Cardiac fibroblast (primary cell): ENCODE measurements at regions not wholly inside any gene's neighbourhood (a gene's known extent, or its start where the extent isn't known, plus 50 kb on each side); places are given as distances from the start of the nearest gene placed in this dataset.
"Not testable (repeated sequence)": the region's sequence is repeated elsewhere in the genome, so short reads cannot be mapped to it uniquely, and the experiment has no call there.

ENCODE experiments used
- DNase-seq, 2 donors: peaks; one replicate each; pipeline versions ENCODE4 v3.0.0 to v3.0.0-alpha.2; 2010; ENCODE audit warnings: low read depth in 2 of 2
- H3K4me3 ChIP-seq, 2 donors: replicated peaks in 1 of 2; 1 replicate in 1 of 2; 2 replicates in 1 of 2; pipeline ENCODE4 v1.5.1; 2011; ENCODE audit warnings: low read depth in 2 of 2, low read length in 2 of 2, mild to moderate bottlenecking in 2 of 2, moderate library complexity in 1 of 2
- CTCF ChIP-seq: IDR thresholded peaks from one replicate; pipeline ENCODE4 v1.5.1; 2011; ENCODE audit warnings: low read depth, mild to moderate bottlenecking, low read length, inconsistent platforms

GRCh38 chr6:170223718-170224693 lies 66.9 kb downstream of the DLL1 start:
- no peak for TF ChIP-seq CTCF
- no peak overlapping the region for H3K4me3 ChIP-seq
- no peak for DNase-seq

- H3K4me3 ChIP-seq = no peak overlapping the region
- DNase-seq = no peak
- TF ChIP-seq CTCF = no peak
These were observed 68.1 kb downstream of the DLL1 start for GRCh38 chr6:170222498-170223471.

GRCh38 chr6:170221753-170222400 lies 69.0 kb downstream of the DLL1 start:
- no peak for TF ChIP-seq CTCF
- no peak for DNase-seq
- H3K4me3 ChIP-seq = no peak overlapping the region

GRCh38 chr6:170221052-170221752 lies 69.7 kb downstream of the DLL1 start:
- no peak overlapping the region for H3K4me3 ChIP-seq
- no peak for TF ChIP-seq CTCF

GRCh38 chr6:170213637-170214018 lies 77.2 kb downstream of the DLL1 start:
- DNase-seq, H3K4me3 ChIP-seq: not testable (repeated sequence)

More at GRCh38 chr6:170221052-170221752, 69.7 kb downstream of the DLL1 start:
- no peak for DNase-seq

GRCh38 chr6:170212956-170213636 lies 77.8 kb downstream of the DLL1 start:
- H3K4me3 ChIP-seq = no peak overlapping the region
- no peak for TF ChIP-seq CTCF
- DNase-seq = no peak
